Upper lobe of right lung (tissue), 1 donor: ENCODE measurements at regions not wholly inside any gene's neighbourhood (a gene's known extent, or its start where the extent isn't known, plus 50 kb on each side); places are given as distances from the start of the nearest gene placed in this dataset.

Experiments
- ATAC-seq: fragments of 200-7000 bp; cut with Tn5 transposase; one replicate; pipeline ENCODE4 v1.9.1; 2020; ENCODE audit warnings: mild to moderate bottlenecking, moderate library complexity
- DNase-seq: peaks from one replicate; pipeline ENCODE4 v3.0.0-alpha.2; 2020
- H3K27ac ChIP-seq: fragments of 200-600 bp; one replicate; pipeline ENCODE4 v1.8.0; 2022
- H3K27me3 ChIP-seq: fragments of 200-600 bp; one replicate; pipeline ENCODE4 v1.8.0; 2022; ENCODE audit warnings: mild to moderate bottlenecking
- H3K36me3 ChIP-seq: fragments of 200-600 bp; one replicate; pipeline ENCODE4 v1.8.0; 2022
- H3K4me1 ChIP-seq: fragments of 200-600 bp; one replicate; pipeline ENCODE4 v1.8.0; 2022
- H3K4me3 ChIP-seq: fragments of 200-600 bp; one replicate; pipeline ENCODE4 v1.8.0; 2022; ENCODE audit warnings: mild to moderate bottlenecking
- H3K9me3 ChIP-seq: fragments of 200-600 bp; one replicate; pipeline ENCODE4 v1.8.0; 2022
- intact Hi-C: fragments of 100-400 bp; cut with DNase I; formaldehyde crosslinking; loops from one replicate; pipeline ENCODE4 v1.11.0; 2022
- TF ChIP-seq, protein P1 (sequence below): fragments of 200-600 bp; IDR thresholded peaks from one replicate; pipeline ENCODE4 v1.8.0; 2022; ENCODE audit warnings: antibody characterized with exemption
- donor health status: DM: no; HTN: yes; CAD: no; lungs with severe emphysema.

DNA sequence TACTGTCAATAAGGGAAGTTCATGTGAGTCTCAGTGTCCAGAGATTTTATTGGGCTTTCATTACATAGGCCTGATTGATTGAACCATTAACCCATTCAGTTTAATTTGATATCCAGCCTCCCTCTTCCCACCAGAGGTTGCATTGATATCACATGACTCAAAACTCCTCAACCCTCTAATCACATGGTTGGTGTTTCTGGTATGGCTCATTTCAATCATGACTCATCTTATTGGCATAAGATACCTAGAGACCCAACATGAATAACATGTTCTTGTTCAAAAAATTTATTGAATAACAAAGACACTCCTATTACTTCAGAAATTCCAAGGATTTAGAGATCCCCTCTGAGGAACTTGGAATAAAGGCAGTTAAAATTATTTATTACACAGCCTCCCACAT lies 982.2 kb downstream of the TLE1 start:
- no peak overlapping the region for H3K4me3 ChIP-seq

DNA sequence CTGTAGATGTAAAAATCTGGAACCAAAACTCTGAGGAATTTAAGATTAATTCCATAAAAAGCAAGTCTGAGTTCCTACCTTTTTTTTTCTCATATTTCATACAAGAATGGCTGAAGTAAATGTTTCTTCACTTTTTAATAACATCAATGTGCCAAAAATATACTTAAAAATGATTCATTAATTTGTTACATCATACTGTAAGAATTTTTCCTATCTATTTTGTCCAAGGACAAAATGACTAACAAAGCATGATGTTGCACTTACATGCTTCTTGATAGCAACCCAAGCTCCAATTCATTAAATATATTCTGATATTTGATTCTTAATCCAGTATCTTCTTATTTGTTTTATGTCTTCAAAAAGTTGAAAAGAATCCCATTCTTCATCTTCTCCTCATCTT lies 988.3 kb downstream of the TLE1 start:
- Histone ChIP-seq H3K4me3 (no peak overlapping the region), H3K9me3 (no peaks in the 10 kb centered on the region), H3K36me3 (no peaks in the 10 kb centered on the region), H3K27ac (no peak overlapping the region), H3K27me3 (no peaks in the 10 kb centered on the region), H3K4me1 (no peaks in the 10 kb centered on the region)
- DNase-seq (no peak), ATAC-seq (no peak)
- TF ChIP-seq, protein P1, sequence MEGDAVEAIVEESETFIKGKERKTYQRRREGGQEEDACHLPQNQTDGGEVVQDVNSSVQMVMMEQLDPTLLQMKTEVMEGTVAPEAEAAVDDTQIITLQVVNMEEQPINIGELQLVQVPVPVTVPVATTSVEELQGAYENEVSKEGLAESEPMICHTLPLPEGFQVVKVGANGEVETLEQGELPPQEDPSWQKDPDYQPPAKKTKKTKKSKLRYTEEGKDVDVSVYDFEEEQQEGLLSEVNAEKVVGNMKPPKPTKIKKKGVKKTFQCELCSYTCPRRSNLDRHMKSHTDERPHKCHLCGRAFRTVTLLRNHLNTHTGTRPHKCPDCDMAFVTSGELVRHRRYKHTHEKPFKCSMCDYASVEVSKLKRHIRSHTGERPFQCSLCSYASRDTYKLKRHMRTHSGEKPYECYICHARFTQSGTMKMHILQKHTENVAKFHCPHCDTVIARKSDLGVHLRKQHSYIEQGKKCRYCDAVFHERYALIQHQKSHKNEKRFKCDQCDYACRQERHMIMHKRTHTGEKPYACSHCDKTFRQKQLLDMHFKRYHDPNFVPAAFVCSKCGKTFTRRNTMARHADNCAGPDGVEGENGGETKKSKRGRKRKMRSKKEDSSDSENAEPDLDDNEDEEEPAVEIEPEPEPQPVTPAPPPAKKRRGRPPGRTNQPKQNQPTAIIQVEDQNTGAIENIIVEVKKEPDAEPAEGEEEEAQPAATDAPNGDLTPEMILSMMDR, result no peak
- intact Hi-C loops, result no loop called here

More for the DNA sequence above, 982.2 kb downstream of the TLE1 start:
- H3K27me3 ChIP-seq, result no peaks in the 10 kb centered on the region
- no peaks in the 10 kb centered on the region for H3K9me3 ChIP-seq
- intact Hi-C loops, result no loop called here
- H3K27ac ChIP-seq, result no peak overlapping the region
- H3K36me3 ChIP-seq, result no peaks in the 10 kb centered on the region
- ATAC-seq, result no peak
- TF ChIP-seq, protein P1, result no peak
- DNase-seq, result no peak
- no peaks in the 10 kb centered on the region for H3K4me1 ChIP-seq

DNA sequence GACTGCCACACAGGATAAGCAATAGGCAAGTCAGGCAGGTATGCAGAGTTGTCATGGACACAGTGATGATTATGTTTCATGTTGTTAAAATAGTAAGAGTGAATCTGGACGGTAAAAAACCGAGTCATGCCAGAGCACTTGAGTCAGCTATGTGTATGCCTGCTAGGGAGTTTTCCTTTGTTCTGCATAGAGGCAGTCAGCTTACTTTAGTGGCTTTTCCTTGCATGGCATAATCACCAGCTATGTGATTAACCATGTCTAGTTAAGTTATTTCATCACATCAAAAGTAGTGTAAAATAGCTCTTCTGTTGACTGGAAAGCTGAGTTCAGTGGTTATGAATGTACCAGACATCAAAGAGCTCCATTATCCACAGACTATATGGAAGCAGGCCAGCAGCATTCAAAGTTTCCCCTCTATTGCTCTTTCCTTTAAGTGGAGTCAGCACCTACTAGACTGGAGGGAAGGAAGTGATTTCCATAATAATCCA lies 989.8 kb downstream of the TLE1 start:
- H3K36me3 ChIP-seq, result no peaks in the 10 kb centered on the region
- ATAC-seq (no peak), DNase-seq (no peak)
- H3K4me3 ChIP-seq, result no peak overlapping the region
- H3K9me3 ChIP-seq, result no peaks in the 10 kb centered on the region
- H3K27ac ChIP-seq, result no peak overlapping the region
- no peaks in the 10 kb centered on the region for H3K4me1 ChIP-seq
- TF ChIP-seq, protein P1, result no peak
- H3K27me3 ChIP-seq, result no peaks in the 10 kb centered on the region
- intact Hi-C loops, result no loop called here

DNA sequence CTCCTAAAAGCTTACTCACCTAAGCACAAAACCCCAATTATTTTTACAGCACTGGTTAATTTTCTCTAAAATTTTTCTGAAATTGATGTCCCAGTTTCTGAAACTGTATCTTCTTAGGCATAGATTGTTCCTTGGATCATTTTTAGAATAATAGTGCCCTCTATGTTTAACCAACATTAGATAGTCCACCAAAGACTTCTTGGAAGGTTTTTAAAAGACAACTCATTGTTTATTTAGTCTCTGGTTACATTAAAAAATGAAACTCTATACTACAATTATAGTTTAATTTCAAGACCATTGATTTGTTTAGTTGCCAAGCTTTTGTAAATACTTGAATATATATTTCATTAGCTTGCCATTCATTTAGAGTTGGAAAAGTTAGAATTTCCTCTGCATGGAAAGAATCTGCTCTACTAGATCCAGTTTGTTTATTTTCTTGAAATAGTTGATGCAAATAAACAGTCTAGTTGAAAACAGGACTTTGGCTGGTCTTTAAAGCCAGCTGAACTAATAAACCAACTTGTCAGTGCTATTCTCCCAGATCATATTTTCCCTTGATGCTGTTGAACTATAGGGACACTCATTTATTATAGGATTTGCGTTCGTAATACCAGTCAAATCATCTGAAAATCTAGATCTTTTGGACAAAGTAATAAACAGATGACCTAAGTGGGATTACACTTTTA lies 990.5 kb downstream of the TLE1 start:
- no peaks in the 10 kb centered on the region for H3K36me3 ChIP-seq
- H3K27ac ChIP-seq, result no peak overlapping the region
- DNase-seq, result no peak
- H3K4me1 ChIP-seq, result no peaks in the 10 kb centered on the region
- no peaks in the 10 kb centered on the region for H3K27me3 ChIP-seq
- intact Hi-C loops, result no loop called here
- no peak overlapping the region for H3K4me3 ChIP-seq
- H3K9me3 ChIP-seq, result no peaks in the 10 kb centered on the region
- TF ChIP-seq, protein P1, result no peak
- no peak for ATAC-seq

DNA sequence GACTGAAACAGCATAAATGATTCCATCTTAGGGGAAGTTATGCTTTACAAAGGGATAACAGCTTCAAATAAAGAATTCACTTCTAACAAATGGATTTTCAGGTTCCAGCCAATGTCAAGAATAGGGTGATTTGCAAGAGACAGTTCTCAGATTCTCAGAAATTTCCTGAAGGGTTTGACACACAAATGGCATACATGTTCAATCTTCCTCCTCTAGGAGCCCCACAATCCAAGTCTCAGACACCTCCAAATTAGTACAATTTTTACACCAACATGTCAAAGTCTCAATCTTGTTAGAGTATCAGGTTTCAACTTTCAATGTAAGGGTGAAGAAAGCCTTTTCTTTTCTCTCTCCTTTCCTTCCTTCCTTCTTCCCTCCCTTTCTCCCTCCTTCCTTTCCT lies 996.6 kb downstream of the TLE1 start:
- Histone ChIP-seq H3K4me3 (no peak overlapping the region), H3K9me3 (no peaks in the 10 kb centered on the region), H3K36me3 (no peaks in the 10 kb centered on the region), H3K27ac (no peak overlapping the region), H3K27me3 (no peaks in the 10 kb centered on the region), H3K4me1 (no peaks in the 10 kb centered on the region)
- DNase-seq (no peak), ATAC-seq (no peak)
- intact Hi-C loops, result no loop called here
- TF ChIP-seq, protein P1, result no peak

DNA sequence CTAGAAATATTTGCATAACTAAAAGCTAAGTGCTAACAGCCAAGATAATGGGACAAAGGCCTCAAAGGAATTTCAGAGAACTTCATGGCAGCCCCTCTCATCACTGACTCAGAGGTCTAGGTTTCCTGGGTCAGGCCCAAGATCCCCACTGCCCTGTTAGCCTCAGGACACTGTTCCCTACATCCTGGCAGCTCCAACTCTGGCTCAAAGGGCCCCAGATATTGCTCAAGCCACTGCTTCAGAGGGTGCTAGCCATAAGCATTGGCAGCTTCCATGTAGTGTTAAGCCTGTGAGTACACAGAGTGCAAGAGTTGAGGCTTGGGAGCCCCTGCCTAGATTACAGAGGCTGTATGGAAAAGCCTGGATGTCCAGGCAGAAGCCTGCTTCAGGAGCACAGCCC lies 998.1 kb downstream of the TLE1 start:
- H3K4me3 ChIP-seq, result no peak overlapping the region
- H3K36me3 ChIP-seq, result no peaks in the 10 kb centered on the region
- intact Hi-C loops, result no loop called here
- no peaks in the 10 kb centered on the region for H3K27me3 ChIP-seq
- ATAC-seq (no peak), DNase-seq (no peak)
- TF ChIP-seq, protein P1, result no peak
- H3K27ac ChIP-seq, result no peak overlapping the region
- H3K9me3 ChIP-seq, result no peaks in the 10 kb centered on the region
- no peaks in the 10 kb centered on the region for H3K4me1 ChIP-seq
